ENCODE measurements at regions not wholly inside any gene's neighbourhood (a gene's known extent, or its start where the extent isn't known, plus 50 kb on each side); places are given as distances from the start of the nearest gene placed in this dataset.

GRCh38 chr2:156189584-156189983, 142.9 kb downstream of the NR4A2 start:
- DNase-seq: no peak
- Histone ChIP-seq H3K27ac (no peak overlapping the region), H3K4me3 (no peak overlapping the region), H3K9me3 (no peaks in the 10 kb centered on the region), H3K36me3 (no peaks in the 10 kb centered on the region), H3K4me1 (no peaks in the 10 kb centered on the region), H3K27me3 (no peaks in the 10 kb centered on the region)
- WGBS, 2 donors: 60 to 65% methylated on average over 3 of the region's 3 CpGs
- ATAC-seq (ENCODE audit: low FRiP score in 2 of 2): no peak
- TF ChIP-seq POLR2AphosphoS5 (IDR thresholded peaks at IDR 0.05) (no peak), POLR2A (IDR thresholded peaks at IDR 0.05) (no peak), CTCF (IDR thresholded peaks at IDR 0.05) (no peak), EP300 (IDR thresholded peaks at IDR 0.05) (no peak)

GRCh38 chr2:156189143-156189542, 143.4 kb downstream of the NR4A2 start:
- Histone ChIP-seq H3K4me3 (no peak overlapping the region), H3K4me1 (no peaks in the 10 kb centered on the region), H3K27ac (no peak overlapping the region), H3K27me3 (no peaks in the 10 kb centered on the region), H3K9me3 (no peaks in the 10 kb centered on the region), H3K36me3 (no peaks in the 10 kb centered on the region)
- no peak for TF ChIP-seq POLR2A (IDR thresholded peaks at IDR 0.05)
- no peak for TF ChIP-seq CTCF (IDR thresholded peaks at IDR 0.05)
- no peak for TF ChIP-seq POLR2AphosphoS5 (IDR thresholded peaks at IDR 0.05)
- TF ChIP-seq EP300 (IDR thresholded peaks at IDR 0.05): no peak
- no peak for ATAC-seq (ENCODE audit: low FRiP score in 2 of 2)
- no peak for DNase-seq
- WGBS, 2 donors: 51 to 56% methylated on average over 6 of the region's 6 CpGs

- H3K4me3 ChIP-seq: no peak overlapping the region
- DNase-seq: peak in 1 of 2 donors; percentile 58
Observed at GRCh38 chr2:156182132-156182531, 150.4 kb downstream of the NR4A2 start.

GRCh38 chr2:156181208-156181607, 151.3 kb downstream of the NR4A2 start:
- no peaks in the 10 kb centered on the region for H3K4me1 ChIP-seq
- WGBS, 2 donors: 65 to 78% methylated on average over 1 of the region's 1 CpG
- TF ChIP-seq CTCF (IDR thresholded peaks at IDR 0.05) (no peak), POLR2AphosphoS5 (IDR thresholded peaks at IDR 0.05) (no peak), EP300 (IDR thresholded peaks at IDR 0.05) (no peak), POLR2A (IDR thresholded peaks at IDR 0.05) (no peak)
- H3K9me3 ChIP-seq: no peaks in the 10 kb centered on the region
- H3K27me3 ChIP-seq: no peaks in the 10 kb centered on the region
- DNase-seq: no peak
- H3K4me3 ChIP-seq: no peak overlapping the region
- ATAC-seq (ENCODE audit: low FRiP score in 2 of 2): no peak
- H3K27ac ChIP-seq: peak overlapping the region in 1 of 4 donors; percentile 47
- no peaks in the 10 kb centered on the region for H3K36me3 ChIP-seq

More at GRCh38 chr2:156182132-156182531, 150.4 kb downstream of the NR4A2 start:
- Histone ChIP-seq H3K9me3 (no peaks in the 10 kb centered on the region), H3K27ac (peak overlapping the region; percentile 24 to 52 (median 45)), H3K4me1 (no peaks in the 10 kb centered on the region), H3K27me3 (no peaks in the 10 kb centered on the region), H3K36me3 (no peaks in the 10 kb centered on the region)
- peak; percentile 68 to 91 for ATAC-seq (ENCODE audit: low FRiP score in 2 of 2)
- no peak for TF ChIP-seq CTCF (IDR thresholded peaks at IDR 0.05)
- peak in 1 of 4 donors; percentile 39 for TF ChIP-seq EP300 (IDR thresholded peaks at IDR 0.05)
- WGBS, 2 donors: 47 to 49% methylated on average over 2 of the region's 2 CpGs

- DNase-seq (no peak), ATAC-seq (ENCODE audit: low FRiP score in 2 of 2) (no peak)
- H3K9me3 ChIP-seq: no peaks in the 10 kb centered on the region
- TF ChIP-seq CTCF (IDR thresholded peaks at IDR 0.05): no peak
- no peak for TF ChIP-seq EP300 (IDR thresholded peaks at IDR 0.05)
- TF ChIP-seq POLR2AphosphoS5 (IDR thresholded peaks at IDR 0.05): no peak
- no peak for TF ChIP-seq POLR2A (IDR thresholded peaks at IDR 0.05)
- 87 to 96% methylated on average over 3 of the region's 3 CpGs for WGBS, 2 donors
- no peak overlapping the region for H3K27ac ChIP-seq
- no peaks in the 10 kb centered on the region for H3K4me1 ChIP-seq
- H3K27me3 ChIP-seq: no peaks in the 10 kb centered on the region
- no peak overlapping the region for H3K4me3 ChIP-seq
- H3K36me3 ChIP-seq: no peaks in the 10 kb centered on the region
Observed at GRCh38 chr2:156177654-156178053, 154.9 kb downstream of the NR4A2 start.
